Stomach (tissue), 8 donors: ENCODE measurements at regions not wholly inside any gene's neighbourhood (a gene's known extent, or its start where the extent isn't known, plus 50 kb on each side); places are given as distances from the start of the nearest gene placed in this dataset.
A peak's percentile ranks its signal among the peaks of the same experiment; 100 is the strongest.

Source experiments
- DNase-seq, 2 donors: peaks; one replicate each; pipeline versions ENCODE4 v3.0.0 to v3.0.0-alpha.2; 2013 to 2019
- H3K27ac ChIP-seq, 5 donors: fragments of 200-600 bp in 4 of 5; sonication (generic) in 4 of 5; one replicate each; pipeline ENCODE4 v1.5.1; 2013 to 2019; ENCODE audit warnings: mild to moderate bottlenecking in 1 of 5, moderate library complexity in 1 of 5
- H3K27me3 ChIP-seq, 3 donors: fragments of 200-600 bp; sonication (generic); one replicate each; pipeline ENCODE4 v1.5.1; 2017 to 2019; ENCODE audit warnings: mixed run types in 1 of 3
- H3K36me3 ChIP-seq, 4 donors: fragments of 200-600 bp; sonication (generic); 1 replicate in 3 of 4; 2 replicates in 1 of 4; pipeline ENCODE4 v1.5.1; 2016 to 2019
- H3K4me1 ChIP-seq, 4 donors: fragments of 200-600 bp; sonication (generic); one replicate each; pipeline ENCODE4 v1.5.1; 2016 to 2019
- H3K4me3 ChIP-seq, 4 donors: fragments of 200-600 bp; sonication (generic) in 3 of 4; one replicate each; pipeline ENCODE4 v1.5.1; 2016 to 2019; ENCODE audit warnings: mild to moderate bottlenecking in 1 of 4
- H3K9me3 ChIP-seq, 4 donors: fragments of 200-600 bp; sonication (generic); one replicate each; pipeline ENCODE4 v1.5.1; 2016 to 2019
- CTCF ChIP-seq, 7 experiments: fragments of 450-650 bp in 4 of 7; fragments of 200-600 bp in 3 of 7; sonication (generic) in 3 of 7; IDR thresholded peaks; one replicate each; pipeline ENCODE4 v1.5.1; 2016 to 2019; ENCODE audit warnings: antibody characterized with exemption in 7 of 7, control low read depth in 2 of 7, mild to moderate bottlenecking in 1 of 7
- EP300 ChIP-seq: sonication (generic); formaldehyde crosslinking; IDR thresholded peaks from one replicate; pipeline ENCODE4 v1.6.1; 2017; ENCODE audit warnings: antibody characterized with exemption
- POLR2A ChIP-seq, 4 donors: fragments of 450-650 bp; IDR thresholded peaks; one replicate each; pipeline ENCODE4 v1.6.1; 2016; ENCODE audit warnings: antibody characterized with exemption in 4 of 4, control low read depth in 2 of 4, mild to moderate bottlenecking in 1 of 4, moderate library complexity in 1 of 4
- POLR2AphosphoS5 ChIP-seq, 3 donors: sonication (generic); formaldehyde crosslinking; IDR thresholded peaks; one replicate each; pipeline ENCODE4 v1.6.1; 2016; ENCODE audit warnings: antibody characterized with exemption in 3 of 3
- WGBS, 5 donors: extraction: QIAGEN DNeasy Blood & Tissue Kit in 3 of 5; methylation state at CpG; one replicate each; pipeline versions ENCODE4 v1.1.5 to v1.1.7; 2013 to 2018; 5-methylcytosine and 5-hydroxymethylcytosine counted together
- intact Hi-C: fragments of 100-400 bp; cut with DNase I; formaldehyde crosslinking; loops from one replicate; pipeline ENCODE4 v1.15.1; 2023; ENCODE audit warnings: low total_unique reads
- donor health status: healthy with polysubstance abuse.
- donor health status: Bipolar disorder and iron deficiency.
- donor health status: healthy.

GRCh38 chr10:109281347-109281746, 642.0 kb downstream of the XPNPEP1 start:
- Histone ChIP-seq H3K9me3 (no peaks in the 10 kb centered on the region), H3K4me3 (no peak overlapping the region), H3K27me3 (no peaks in the 10 kb centered on the region), H3K36me3 (no peaks in the 10 kb centered on the region), H3K27ac (no peak overlapping the region), H3K4me1 (peaks cover 0 to 10% (median 3%) of the 10 kb centered on the region in 4 donors)
- intact Hi-C loops, result no loop called here
- DNase-seq, result no peak
- WGBS, 5 donors, result 83 to 95% (median 87%) methylated on average over 1 of the region's 1 CpG
- no peak for TF ChIP-seq POLR2A (IDR thresholded peaks at IDR 0.05)
- TF ChIP-seq CTCF (IDR thresholded peaks at IDR 0.05), result no peak
- no peak for TF ChIP-seq POLR2AphosphoS5 (IDR thresholded peaks at IDR 0.05)
- no peak for TF ChIP-seq EP300

- 77 to 84% (median 83%) methylated on average over 8 of the region's 8 CpGs for WGBS, 5 donors
- Histone ChIP-seq H3K9me3 (no peaks in the 10 kb centered on the region), H3K27ac (no peak overlapping the region), H3K4me3 (no peak overlapping the region), H3K27me3 (no peaks in the 10 kb centered on the region), H3K4me1 (peaks cover 0 to 10% (median 3%) of the 10 kb centered on the region in 4 donors), H3K36me3 (no peaks in the 10 kb centered on the region)
- DNase-seq, result no peak
- intact Hi-C loops, result no loop called here
- no peak for TF ChIP-seq POLR2A (IDR thresholded peaks at IDR 0.05)
- no peak for TF ChIP-seq POLR2AphosphoS5 (IDR thresholded peaks at IDR 0.05)
- TF ChIP-seq CTCF (IDR thresholded peaks at IDR 0.05), result no peak
- no peak for TF ChIP-seq EP300
Observed at GRCh38 chr10:109280837-109281236, 642.5 kb downstream of the XPNPEP1 start.

- intact Hi-C loops, result no loop called here
- Histone ChIP-seq H3K4me1 (peaks cover 0 to 4% (median 0%) of the 10 kb centered on the region in 4 donors), H3K4me3 (no peak overlapping the region), H3K36me3 (no peaks in the 10 kb centered on the region), H3K27ac (no peak overlapping the region), H3K27me3 (no peaks in the 10 kb centered on the region), H3K9me3 (no peaks in the 10 kb centered on the region)
- 79 to 94% (median 93%) methylated on average over 1 of the region's 1 CpG for WGBS, 5 donors
- TF ChIP-seq POLR2A (IDR thresholded peaks at IDR 0.05), result no peak
- TF ChIP-seq CTCF (IDR thresholded peaks at IDR 0.05), result no peak
- TF ChIP-seq POLR2AphosphoS5 (IDR thresholded peaks at IDR 0.05), result no peak
- no peak for TF ChIP-seq EP300
- DNase-seq, result peak in 1 of 2 donors; percentile 9
Observed at GRCh38 chr10:109277456-109277855, 645.9 kb downstream of the XPNPEP1 start.

- intact Hi-C loops, result no loop called here
- 0 to 46% (median 25%) methylated on average over 1 of the region's 1 CpG for WGBS, 5 donors
- no peaks in the 10 kb centered on the region for H3K9me3 ChIP-seq
- TF ChIP-seq POLR2A (IDR thresholded peaks at IDR 0.05), result no peak
- TF ChIP-seq POLR2AphosphoS5 (IDR thresholded peaks at IDR 0.05), result no peak
- TF ChIP-seq CTCF (IDR thresholded peaks at IDR 0.05), result no peak
- no peak for TF ChIP-seq EP300
- H3K27me3 ChIP-seq, result no peaks in the 10 kb centered on the region
- H3K4me1 ChIP-seq, result no peaks in the 10 kb centered on the region
- H3K36me3 ChIP-seq, result no peaks in the 10 kb centered on the region
- DNase-seq, result peak in 1 of 2 donors; percentile 27
- no peak overlapping the region for H3K4me3 ChIP-seq
- no peak overlapping the region for H3K27ac ChIP-seq
Observed at GRCh38 chr10:109275960-109276359, 647.4 kb downstream of the XPNPEP1 start.
